GM12874 (cell line): ENCODE measurements at regions not wholly inside any gene's neighbourhood (a gene's known extent, or its start where the extent isn't known, plus 50 kb on each side); places are given as distances from the start of the nearest gene placed in this dataset.

Experiments
- TF ChIP-seq, protein P1 (sequence below): IDR thresholded peaks from 2 replicates; pipeline ENCODE4 v1.5.1; 2011; ENCODE audit warnings: low read depth, mild to moderate bottlenecking, control low read depth, low read length, moderate library complexity; ENCODE audit not compliant: insufficient read depth

DNA sequence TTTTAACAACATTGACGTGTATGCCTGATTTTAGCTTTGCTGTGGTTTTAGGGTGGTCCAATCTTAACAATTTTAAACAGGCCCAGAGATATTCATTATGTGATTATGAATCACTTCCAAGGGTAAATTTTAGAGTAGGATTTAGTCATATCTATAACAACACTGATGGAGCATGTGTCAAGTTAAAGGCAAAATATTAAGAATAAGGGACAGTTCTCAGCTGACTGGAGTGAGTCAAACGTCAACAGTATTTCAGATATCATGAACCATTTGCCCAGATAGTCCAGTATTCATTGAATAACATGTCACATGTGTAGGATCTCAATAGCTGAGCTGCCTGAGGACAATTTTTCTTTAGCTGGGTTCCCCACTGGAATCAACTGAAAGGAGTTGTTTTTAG, 61.3 kb upstream of the VCX2 start:
- TF ChIP-seq, protein P1, sequence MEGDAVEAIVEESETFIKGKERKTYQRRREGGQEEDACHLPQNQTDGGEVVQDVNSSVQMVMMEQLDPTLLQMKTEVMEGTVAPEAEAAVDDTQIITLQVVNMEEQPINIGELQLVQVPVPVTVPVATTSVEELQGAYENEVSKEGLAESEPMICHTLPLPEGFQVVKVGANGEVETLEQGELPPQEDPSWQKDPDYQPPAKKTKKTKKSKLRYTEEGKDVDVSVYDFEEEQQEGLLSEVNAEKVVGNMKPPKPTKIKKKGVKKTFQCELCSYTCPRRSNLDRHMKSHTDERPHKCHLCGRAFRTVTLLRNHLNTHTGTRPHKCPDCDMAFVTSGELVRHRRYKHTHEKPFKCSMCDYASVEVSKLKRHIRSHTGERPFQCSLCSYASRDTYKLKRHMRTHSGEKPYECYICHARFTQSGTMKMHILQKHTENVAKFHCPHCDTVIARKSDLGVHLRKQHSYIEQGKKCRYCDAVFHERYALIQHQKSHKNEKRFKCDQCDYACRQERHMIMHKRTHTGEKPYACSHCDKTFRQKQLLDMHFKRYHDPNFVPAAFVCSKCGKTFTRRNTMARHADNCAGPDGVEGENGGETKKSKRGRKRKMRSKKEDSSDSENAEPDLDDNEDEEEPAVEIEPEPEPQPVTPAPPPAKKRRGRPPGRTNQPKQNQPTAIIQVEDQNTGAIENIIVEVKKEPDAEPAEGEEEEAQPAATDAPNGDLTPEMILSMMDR, result no peak

DNA sequence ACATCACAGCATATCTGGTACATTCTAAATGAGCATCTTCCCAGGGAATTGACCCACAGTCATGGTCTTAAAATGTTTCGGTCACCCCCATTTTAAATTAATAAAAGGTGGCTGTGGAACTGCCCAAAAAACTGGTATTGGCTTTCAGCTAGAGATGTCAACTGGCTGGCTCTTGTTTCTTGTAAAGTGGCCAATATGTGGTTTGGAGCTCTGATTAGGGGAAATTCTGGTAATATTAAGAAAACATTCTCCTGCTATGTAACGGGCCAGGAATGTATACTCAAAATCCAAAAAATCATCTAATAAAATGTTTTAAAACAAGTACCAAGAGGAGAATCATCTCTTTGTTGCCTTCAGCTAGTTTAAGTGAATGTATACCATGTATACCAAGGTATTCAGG, 62.0 kb upstream of the VCX2 start:
- TF ChIP-seq, protein P1, result no peak

DNA sequence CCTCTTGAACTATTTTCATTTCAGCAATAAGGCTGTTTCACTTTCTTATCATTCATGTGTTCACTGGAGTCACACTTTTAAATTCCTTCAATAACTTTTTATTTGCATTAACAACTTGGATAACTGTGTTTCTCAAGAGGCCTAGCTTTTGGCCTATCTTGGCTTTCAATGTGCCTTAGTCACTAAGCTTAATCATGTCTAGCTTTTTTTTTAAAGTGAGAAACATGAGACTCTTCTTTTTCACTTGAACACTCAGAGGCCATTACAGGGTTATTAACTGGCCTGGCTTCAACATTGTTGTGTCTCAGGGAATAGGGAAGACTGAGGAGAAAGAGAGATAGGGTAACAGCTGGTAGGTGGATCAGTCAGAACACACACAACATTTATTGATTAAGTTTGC, 64.0 kb upstream of the VCX2 start:
- TF ChIP-seq, protein P1, result no peak

DNA sequence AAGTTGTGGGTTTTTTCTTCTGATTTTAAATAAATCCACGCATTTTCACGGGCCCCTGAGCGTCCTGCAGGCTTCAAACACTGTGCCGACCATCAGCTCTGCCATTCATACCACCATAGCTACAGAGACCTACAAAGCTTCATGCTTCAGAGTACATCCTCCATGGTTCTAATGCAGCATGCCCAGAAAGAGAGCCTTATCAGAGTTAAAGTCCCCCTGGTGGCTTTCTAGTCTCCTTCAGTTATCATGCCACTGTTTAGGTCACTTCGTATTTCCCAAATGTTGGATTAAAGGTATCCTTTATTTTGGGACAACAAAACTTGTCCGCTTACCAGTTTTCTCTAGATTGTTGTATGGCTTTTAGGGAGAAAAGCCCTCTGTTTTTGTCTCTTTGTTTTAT, 66.7 kb upstream of the VCX2 start:
- TF ChIP-seq, protein P1, result no peak

DNA sequence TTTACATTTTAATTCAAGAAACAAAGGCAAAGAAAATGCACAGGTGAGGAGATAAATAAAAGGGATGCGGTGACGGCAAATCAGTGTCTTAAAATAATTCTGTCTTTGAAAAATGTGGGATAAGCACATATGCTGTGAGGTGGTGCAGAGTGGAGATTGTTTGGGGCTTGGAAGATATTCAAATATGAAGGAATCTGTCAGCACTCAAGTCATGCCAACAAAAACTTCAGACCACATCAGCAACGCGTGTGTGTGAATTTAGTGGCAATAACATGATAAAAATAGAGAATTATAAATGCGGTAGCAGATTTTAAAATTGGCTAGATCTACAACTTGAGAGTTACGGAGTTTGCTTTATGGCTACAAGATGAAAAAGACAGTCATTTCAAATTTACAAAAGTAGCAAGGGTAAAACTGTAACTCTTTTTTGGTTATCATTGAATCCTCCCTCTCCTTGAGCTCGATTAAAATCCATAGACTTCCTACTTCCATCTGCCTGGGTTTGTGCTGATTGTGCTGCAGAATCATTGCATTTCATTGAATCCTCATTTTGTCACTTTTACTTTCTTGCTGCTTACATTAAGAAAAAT, 71.5 kb upstream of the VCX2 start:
- TF ChIP-seq, protein P1, result no peak

DNA sequence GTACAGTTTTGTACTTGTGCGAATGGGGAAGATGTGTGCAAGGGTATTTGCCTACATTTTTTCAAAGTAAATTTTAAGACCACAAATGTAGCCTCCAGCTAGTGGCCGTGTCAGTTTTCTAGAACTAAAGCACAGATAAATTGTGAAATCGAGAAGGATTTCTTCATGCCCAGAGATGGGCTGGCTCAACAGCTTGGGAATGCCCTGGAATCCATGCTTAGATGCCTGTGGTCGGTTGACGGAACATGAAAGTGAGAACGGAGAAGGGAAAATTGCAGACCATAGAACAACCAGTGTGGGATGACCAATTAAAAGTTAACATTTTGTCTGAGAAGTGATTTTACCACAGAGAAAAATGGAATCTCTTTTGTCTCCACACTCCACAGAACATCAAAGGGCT, 73.2 kb upstream of the VCX2 start:
- TF ChIP-seq, protein P1, result no peak

DNA sequence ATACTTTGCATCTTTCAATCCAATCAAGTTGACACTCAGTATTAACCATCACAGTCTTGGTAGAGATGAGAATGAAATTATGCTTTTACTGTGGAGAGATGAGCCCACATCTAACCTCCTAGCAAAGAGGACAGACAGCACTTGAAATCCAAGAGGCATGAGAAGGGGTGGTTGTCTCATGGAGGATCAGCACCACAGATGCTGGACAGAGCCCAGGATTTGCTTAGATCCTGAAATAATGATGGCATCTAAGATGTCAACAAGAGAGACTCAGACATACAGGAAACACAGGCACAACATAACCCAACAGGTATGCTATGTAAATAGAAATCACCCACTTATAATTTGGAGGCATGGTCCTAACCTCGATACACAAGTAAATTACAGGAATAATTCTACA, 74.3 kb upstream of the VCX2 start:
- TF ChIP-seq, protein P1, result no peak
